WTC11 (cell line): ENCODE measurements at regions not wholly inside any gene's neighbourhood (a gene's known extent, or its start where the extent isn't known, plus 50 kb on each side); places are given as distances from the start of the nearest gene placed in this dataset.

Experiments used
- ATAC-seq: fragments of 200-7000 bp; cut with Tn5 transposase; 2 replicates; pipeline ENCODE4 v1.10.0; 2021; ENCODE audit warnings: mild to moderate bottlenecking, moderate library complexity
- CTCF ChIA-PET: fragments of 300-600 bp; sonication (Branson Sonifier 250); formaldehyde crosslinking; loops from one replicate; lab custom pipeline; 2021; ENCODE audit warnings: antibody characterized with exemption; lab: Charles Lee
- POLR2A ChIA-PET: fragments of 350-600 bp; sonication (Branson Sonifier 250); formaldehyde crosslinking; loops from one replicate; lab custom pipeline; 2021; ENCODE audit warnings: antibody characterized with exemption; lab: Charles Lee
- DNase-seq: peaks from one replicate; pipeline ENCODE4 v3.0.0; 2021; ENCODE audit warnings: low spot score
- H3K27ac Mint-ChIP-seq: 2 replicates; pipeline ENCODE4 v1.8.0; 2021; ENCODE audit warnings: mixed read lengths
- H3K27me3 Mint-ChIP-seq: 2 replicates; pipeline ENCODE4 v1.8.0; 2021; ENCODE audit warnings: low read depth, mild to moderate bottlenecking, moderate library complexity, mixed read lengths
- H3K36me3 Mint-ChIP-seq: 2 replicates; pipeline ENCODE4 v1.8.0; 2021; ENCODE audit warnings: mixed read lengths
- H3K4me1 Mint-ChIP-seq: 2 replicates; pipeline ENCODE4 v1.8.0; 2022; ENCODE audit warnings: mixed read lengths
- H3K4me3 Mint-ChIP-seq: 2 replicates; pipeline ENCODE4 v1.8.0; 2021; ENCODE audit warnings: mild to moderate bottlenecking, moderate library complexity, mixed read lengths
- H3K9me3 Mint-ChIP-seq: 2 replicates; pipeline ENCODE4 v1.8.0; 2021; ENCODE audit warnings: mixed read lengths
- GRHL2 ChIP-seq: fragments of 250-450 bp; sonication (Bioruptor Pico); IDR thresholded peaks from 2 replicates; pipeline ENCODE4 v1.8.0; 2022; ENCODE audit warnings: mild to moderate bottlenecking, moderate library complexity; ENCODE audit not compliant: insufficient replicate concordance, severe bottlenecking
- HMGA2 ChIP-seq: fragments of 250-450 bp; sonication (Bioruptor Pico); IDR thresholded peaks from 2 replicates; pipeline ENCODE4 v1.4.0; 2021; ENCODE audit warnings: mild to moderate bottlenecking, moderate library complexity
- MLX ChIP-seq: sonication (generic); formaldehyde crosslinking; IDR thresholded peaks from 2 replicates; pipeline ENCODE4 v1.8.1; 2023; ENCODE audit warnings: mild to moderate bottlenecking, missing genetic modification reagents, moderate library complexity
- SMAD3 ChIP-seq: sonication (generic); formaldehyde crosslinking; IDR thresholded peaks from 2 replicates; pipeline ENCODE4 v1.8.0; 2022; ENCODE audit warnings: missing genetic modification reagents, mild to moderate bottlenecking, borderline replicate concordance
- USF1 ChIP-seq: sonication (generic); formaldehyde crosslinking; IDR thresholded peaks from 2 replicates; pipeline ENCODE4 v1.8.0; 2022; ENCODE audit warnings: mild to moderate bottlenecking, missing genetic modification reagents
- ZBTB21 ChIP-seq: sonication (generic); formaldehyde crosslinking; IDR thresholded peaks from 2 replicates; pipeline ENCODE4 v1.8.1; 2023; ENCODE audit warnings: mild to moderate bottlenecking, missing genetic modification reagents, borderline replicate concordance
- ZBTB43 ChIP-seq: sonication (generic); formaldehyde crosslinking; IDR thresholded peaks from 2 replicates; pipeline ENCODE4 v1.8.1; 2023; ENCODE audit warnings: mild to moderate bottlenecking, missing genetic modification reagents
- ZNF396 ChIP-seq: fragments of 250-450 bp; sonication (Bioruptor Pico); IDR thresholded peaks from 2 replicates; pipeline ENCODE4 v1.8.0; 2021; ENCODE audit warnings: mild to moderate bottlenecking, moderate library complexity, borderline replicate concordance
- ZNF425 ChIP-seq: fragments of 250-450 bp; sonication (Bioruptor Pico); conservative IDR thresholded peaks from 2 replicates; pipeline ENCODE4 v1.9.0; 2021; ENCODE audit warnings: mild to moderate bottlenecking
- TF ChIP-seq, protein P1 (sequence below): sonication (generic); formaldehyde crosslinking; IDR thresholded peaks from 2 replicates; pipeline ENCODE4 v1.8.1; 2023; ENCODE audit warnings: mild to moderate bottlenecking, missing genetic modification reagents, borderline replicate concordance
- TF ChIP-seq, protein P2 (sequence below): sonication (generic); formaldehyde crosslinking; IDR thresholded peaks from 2 replicates; pipeline ENCODE4 v1.8.0; 2022; ENCODE audit warnings: mild to moderate bottlenecking, missing genetic modification reagents
- TF ChIP-seq, protein P3 (sequence below): sonication (generic); formaldehyde crosslinking; IDR thresholded peaks from 2 replicates; pipeline ENCODE4 v1.8.0; 2023; ENCODE audit warnings: missing genetic modification reagents
- TF ChIP-seq, protein P4 (sequence below): fragments of 250-450 bp; sonication (Bioruptor Pico); IDR thresholded peaks from 2 replicates; pipeline ENCODE4 v1.9.0; 2021; ENCODE audit warnings: mild to moderate bottlenecking
- TF ChIP-seq, protein P5 (sequence below): sonication (generic); formaldehyde crosslinking; IDR thresholded peaks from 2 replicates; pipeline ENCODE4 v1.8.1; 2022; ENCODE audit warnings: mild to moderate bottlenecking, moderate library complexity, missing genetic modification reagents
- TF ChIP-seq, protein P6 (sequence below): fragments of 250-450 bp; sonication (Bioruptor Pico); IDR thresholded peaks from 2 replicates; pipeline ENCODE4 v1.9.0; 2021; ENCODE audit warnings: moderate library complexity, mild to moderate bottlenecking, inconsistent platforms, borderline replicate concordance
- TF ChIP-seq, protein P7 (sequence below): sonication (generic); formaldehyde crosslinking; conservative IDR thresholded peaks from 2 replicates; pipeline ENCODE4 v1.8.1; 2022; ENCODE audit warnings: mild to moderate bottlenecking, missing genetic modification reagents

DNA sequence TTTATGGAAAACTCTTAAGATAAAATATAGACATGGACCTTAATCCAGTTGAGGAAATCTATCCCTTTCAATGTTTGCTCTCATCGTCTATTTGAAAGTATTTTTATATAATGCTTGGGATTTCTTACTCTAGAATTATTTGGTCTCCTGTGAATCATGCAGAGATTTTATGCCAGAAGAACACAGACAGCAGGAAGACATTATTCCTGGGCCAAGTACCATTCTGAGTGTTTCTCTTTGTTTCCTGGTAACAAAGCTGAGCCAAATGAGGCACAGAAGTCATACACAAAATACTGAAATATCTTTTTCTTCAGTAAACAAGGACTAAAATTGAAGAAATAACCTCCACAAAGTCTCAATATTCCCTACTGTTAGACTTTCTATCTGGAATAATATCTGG lies 538.2 kb upstream of the EYS start (continued):
- no peak for TF ChIP-seq ZBTB43 (CRISPR knock-in tag)
- TF ChIP-seq, protein P1, sequence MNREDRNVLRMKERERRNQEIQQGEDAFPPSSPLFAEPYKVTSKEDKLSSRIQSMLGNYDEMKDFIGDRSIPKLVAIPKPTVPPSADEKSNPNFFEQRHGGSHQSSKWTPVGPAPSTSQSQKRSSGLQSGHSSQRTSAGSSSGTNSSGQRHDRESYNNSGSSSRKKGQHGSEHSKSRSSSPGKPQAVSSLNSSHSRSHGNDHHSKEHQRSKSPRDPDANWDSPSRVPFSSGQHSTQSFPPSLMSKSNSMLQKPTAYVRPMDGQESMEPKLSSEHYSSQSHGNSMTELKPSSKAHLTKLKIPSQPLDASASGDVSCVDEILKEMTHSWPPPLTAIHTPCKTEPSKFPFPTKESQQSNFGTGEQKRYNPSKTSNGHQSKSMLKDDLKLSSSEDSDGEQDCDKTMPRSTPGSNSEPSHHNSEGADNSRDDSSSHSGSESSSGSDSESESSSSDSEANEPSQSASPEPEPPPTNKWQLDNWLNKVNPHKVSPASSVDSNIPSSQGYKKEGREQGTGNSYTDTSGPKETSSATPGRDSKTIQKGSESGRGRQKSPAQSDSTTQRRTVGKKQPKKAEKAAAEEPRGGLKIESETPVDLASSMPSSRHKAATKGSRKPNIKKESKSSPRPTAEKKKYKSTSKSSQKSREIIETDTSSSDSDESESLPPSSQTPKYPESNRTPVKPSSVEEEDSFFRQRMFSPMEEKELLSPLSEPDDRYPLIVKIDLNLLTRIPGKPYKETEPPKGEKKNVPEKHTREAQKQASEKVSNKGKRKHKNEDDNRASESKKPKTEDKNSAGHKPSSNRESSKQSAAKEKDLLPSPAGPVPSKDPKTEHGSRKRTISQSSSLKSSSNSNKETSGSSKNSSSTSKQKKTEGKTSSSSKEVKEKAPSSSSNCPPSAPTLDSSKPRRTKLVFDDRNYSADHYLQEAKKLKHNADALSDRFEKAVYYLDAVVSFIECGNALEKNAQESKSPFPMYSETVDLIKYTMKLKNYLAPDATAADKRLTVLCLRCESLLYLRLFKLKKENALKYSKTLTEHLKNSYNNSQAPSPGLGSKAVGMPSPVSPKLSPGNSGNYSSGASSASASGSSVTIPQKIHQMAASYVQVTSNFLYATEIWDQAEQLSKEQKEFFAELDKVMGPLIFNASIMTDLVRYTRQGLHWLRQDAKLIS = no peak
- TF ChIP-seq ZNF396 (CRISPR knock-in tag) = no peak
- TF ChIP-seq, protein P2, sequence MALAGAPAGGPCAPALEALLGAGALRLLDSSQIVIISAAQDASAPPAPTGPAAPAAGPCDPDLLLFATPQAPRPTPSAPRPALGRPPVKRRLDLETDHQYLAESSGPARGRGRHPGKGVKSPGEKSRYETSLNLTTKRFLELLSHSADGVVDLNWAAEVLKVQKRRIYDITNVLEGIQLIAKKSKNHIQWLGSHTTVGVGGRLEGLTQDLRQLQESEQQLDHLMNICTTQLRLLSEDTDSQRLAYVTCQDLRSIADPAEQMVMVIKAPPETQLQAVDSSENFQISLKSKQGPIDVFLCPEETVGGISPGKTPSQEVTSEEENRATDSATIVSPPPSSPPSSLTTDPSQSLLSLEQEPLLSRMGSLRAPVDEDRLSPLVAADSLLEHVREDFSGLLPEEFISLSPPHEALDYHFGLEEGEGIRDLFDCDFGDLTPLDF = no peak
- TF ChIP-seq, protein P3, sequence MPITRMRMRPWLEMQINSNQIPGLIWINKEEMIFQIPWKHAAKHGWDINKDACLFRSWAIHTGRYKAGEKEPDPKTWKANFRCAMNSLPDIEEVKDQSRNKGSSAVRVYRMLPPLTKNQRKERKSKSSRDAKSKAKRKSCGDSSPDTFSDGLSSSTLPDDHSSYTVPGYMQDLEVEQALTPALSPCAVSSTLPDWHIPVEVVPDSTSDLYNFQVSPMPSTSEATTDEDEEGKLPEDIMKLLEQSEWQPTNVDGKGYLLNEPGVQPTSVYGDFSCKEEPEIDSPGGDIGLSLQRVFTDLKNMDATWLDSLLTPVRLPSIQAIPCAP (CRISPR knock-in tag) = no peak

DNA sequence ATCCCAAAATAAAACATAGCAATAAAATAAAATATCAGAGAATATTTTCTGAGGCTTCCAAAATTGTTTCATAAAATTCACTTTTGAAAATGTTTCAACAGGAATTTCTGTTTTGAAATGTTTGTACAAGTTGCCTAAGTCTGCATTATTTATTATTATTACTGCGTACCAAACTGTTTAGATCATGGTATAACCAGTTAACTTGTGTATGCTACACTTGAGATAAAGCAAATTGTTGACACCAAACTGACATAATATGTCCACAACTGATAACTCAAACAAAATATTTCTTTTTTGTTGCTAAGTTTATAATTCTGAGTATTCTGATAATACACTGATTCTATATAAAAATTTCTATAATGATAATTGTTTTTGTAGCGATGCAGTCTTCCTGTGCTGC lies 531.8 kb upstream of the EYS start:
- ChIA-PET POLR2A (no interaction called here), CTCF (no interaction called here)
- no peak for DNase-seq
- Mint-ChIP-seq H3K4me1 (no peaks in the 10 kb centered on the region), H3K27ac (no peak overlapping the region), H3K27me3 (no peaks in the 10 kb centered on the region), H3K9me3 (peaks cover 29% of the 10 kb centered on the region), H3K36me3 (peaks cover 5% of the 10 kb centered on the region; the same call in 1 of the 2 replicates), H3K4me3 (no peak overlapping the region)
- no peak for ATAC-seq
- TF ChIP-seq USF1 (CRISPR knock-in tag) (no peak), MLX (no peak), GRHL2 (CRISPR knock-in tag) (no peak), ZBTB21 (CRISPR knock-in tag) (no peak), SMAD3 (CRISPR knock-in tag) (no peak), HMGA2 (CRISPR knock-in tag) (no peak), ZNF425 (CRISPR knock-in tag) (no peak)
- TF ChIP-seq, protein P4, sequence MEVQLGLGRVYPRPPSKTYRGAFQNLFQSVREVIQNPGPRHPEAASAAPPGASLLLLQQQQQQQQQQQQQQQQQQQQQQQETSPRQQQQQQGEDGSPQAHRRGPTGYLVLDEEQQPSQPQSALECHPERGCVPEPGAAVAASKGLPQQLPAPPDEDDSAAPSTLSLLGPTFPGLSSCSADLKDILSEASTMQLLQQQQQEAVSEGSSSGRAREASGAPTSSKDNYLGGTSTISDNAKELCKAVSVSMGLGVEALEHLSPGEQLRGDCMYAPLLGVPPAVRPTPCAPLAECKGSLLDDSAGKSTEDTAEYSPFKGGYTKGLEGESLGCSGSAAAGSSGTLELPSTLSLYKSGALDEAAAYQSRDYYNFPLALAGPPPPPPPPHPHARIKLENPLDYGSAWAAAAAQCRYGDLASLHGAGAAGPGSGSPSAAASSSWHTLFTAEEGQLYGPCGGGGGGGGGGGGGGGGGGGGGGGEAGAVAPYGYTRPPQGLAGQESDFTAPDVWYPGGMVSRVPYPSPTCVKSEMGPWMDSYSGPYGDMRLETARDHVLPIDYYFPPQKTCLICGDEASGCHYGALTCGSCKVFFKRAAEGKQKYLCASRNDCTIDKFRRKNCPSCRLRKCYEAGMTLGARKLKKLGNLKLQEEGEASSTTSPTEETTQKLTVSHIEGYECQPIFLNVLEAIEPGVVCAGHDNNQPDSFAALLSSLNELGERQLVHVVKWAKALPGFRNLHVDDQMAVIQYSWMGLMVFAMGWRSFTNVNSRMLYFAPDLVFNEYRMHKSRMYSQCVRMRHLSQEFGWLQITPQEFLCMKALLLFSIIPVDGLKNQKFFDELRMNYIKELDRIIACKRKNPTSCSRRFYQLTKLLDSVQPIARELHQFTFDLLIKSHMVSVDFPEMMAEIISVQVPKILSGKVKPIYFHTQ (CRISPR knock-in tag) = no peak
- TF ChIP-seq, protein P5, sequence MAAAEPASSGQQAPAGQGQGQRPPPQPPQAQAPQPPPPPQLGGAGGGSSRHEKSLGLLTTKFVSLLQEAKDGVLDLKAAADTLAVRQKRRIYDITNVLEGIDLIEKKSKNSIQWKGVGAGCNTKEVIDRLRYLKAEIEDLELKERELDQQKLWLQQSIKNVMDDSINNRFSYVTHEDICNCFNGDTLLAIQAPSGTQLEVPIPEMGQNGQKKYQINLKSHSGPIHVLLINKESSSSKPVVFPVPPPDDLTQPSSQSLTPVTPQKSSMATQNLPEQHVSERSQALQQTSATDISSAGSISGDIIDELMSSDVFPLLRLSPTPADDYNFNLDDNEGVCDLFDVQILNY = no peak
- TF ChIP-seq, protein P6, sequence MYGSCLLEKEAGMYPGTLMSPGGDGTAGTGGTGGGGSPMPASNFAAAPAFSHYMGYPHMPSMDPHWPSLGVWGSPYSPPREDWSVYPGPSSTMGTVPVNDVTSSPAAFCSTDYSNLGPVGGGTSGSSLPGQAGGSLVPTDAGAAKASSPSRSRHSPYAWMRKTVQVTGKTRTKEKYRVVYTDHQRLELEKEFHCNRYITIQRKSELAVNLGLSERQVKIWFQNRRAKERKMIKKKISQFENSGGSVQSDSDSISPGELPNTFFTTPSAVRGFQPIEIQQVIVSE = no peak
- TF ChIP-seq, protein P7, sequence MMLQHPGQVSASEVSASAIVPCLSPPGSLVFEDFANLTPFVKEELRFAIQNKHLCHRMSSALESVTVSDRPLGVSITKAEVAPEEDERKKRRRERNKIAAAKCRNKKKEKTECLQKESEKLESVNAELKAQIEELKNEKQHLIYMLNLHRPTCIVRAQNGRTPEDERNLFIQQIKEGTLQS (CRISPR knock-in tag) = no peak
